ENCODE measurements at regions not wholly inside any gene's neighbourhood (a gene's known extent, or its start where the extent isn't known, plus 50 kb on each side); places are given as distances from the start of the nearest gene placed in this dataset.
"Not testable (repeated sequence)": the region's sequence is repeated elsewhere in the genome, so short reads cannot be mapped to it uniquely, and the experiment has no call there.

GRCh38 chr4:120636120-120636630, 286.4 kb downstream of the PRDM5 start:
- intact Hi-C loops (cut with micrococcal nuclease), result no loop called here

DNA sequence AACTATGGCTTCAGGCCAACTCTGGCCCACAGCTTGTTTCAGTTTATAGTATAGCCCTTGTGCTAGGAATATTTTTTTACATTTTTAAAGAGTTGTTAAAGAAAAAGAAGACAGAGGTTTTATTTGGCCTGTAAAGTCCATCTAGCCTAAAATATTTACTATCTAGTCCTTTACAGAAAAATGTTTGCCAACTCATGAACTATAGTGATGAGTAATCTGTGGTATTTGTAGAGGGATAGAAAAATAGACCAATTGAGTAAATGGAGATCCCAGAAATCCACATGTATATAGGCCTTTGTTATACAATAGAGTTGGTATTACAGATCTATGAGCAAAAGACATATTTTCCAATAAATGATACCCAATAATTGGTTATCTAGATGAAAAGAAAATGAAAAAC, 288.7 kb downstream of the PRDM5 start:
- intact Hi-C loops (cut with micrococcal nuclease), result no loop called here

DNA sequence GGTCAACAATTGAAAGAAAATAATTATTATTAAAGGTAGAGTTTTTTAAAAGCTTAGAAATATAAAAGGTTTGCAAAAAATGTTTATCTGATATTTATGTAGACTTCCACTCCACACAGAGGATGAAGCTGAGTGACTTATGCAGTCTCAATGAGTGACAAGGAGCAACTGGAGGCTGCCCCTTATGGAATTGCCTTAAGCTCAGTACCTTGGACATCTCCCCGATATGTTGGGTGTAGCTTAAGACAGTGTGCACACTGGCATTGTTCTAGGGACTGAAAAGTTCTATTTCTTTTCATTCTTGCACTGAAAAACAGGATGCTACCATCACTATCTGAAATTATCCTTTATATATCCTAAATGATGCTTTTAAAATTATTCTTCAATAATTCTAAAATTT, 292.1 kb downstream of the PRDM5 start:
- intact Hi-C loops (cut with micrococcal nuclease), result no loop called here

DNA sequence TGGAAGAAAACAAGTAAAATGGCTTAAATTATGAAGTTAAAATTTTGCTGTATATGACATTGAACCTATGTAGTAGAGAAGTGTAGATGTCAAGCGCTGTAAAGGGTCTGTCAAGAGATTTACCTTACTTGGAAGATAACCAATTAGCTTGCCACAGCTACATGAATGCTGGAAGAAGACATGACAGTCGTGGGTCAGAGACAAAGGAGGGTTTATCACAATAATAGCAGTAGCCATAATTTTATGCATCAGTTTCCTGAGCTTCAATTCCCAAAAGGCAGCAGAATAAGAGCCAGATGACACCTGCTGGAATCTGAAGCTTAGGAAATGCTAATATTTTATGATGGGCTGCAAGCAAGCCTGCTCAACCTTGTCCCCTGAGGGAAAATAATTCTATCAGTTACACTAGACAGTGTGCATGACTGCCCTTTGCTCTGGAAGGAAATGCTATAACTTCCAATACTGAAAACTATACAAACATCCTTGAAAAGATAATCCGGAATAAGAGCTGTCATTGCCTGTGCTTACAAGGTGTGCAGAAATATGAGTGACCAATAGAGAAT, 292.9 kb downstream of the PRDM5 start:
- intact Hi-C loops (cut with micrococcal nuclease), result no loop called here

GRCh38 chr4:120622601-120623000, 299.9 kb downstream of the PRDM5 start:
- intact Hi-C loops (cut with micrococcal nuclease), result no loop called here

DNA sequence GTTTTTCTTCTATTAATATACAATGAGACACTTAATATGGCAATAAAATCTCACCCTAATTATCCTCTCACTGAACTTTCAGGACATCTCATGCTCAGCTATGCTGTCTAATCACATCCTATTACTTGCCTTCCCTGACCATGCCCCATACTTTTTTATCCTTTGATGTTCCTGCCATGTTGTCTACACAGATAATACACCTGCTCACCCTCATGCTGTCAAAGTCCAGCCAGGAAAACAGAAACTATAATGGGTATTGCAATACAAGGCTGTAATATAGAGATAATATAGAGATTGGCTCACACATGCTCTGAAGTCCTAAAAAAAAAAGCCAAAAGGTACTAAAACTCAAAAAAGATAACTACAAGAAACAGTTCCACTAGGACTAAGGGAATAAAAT, 305.4 kb downstream of the PRDM5 start:
- intact Hi-C loops (cut with micrococcal nuclease), result no loop called here

DNA sequence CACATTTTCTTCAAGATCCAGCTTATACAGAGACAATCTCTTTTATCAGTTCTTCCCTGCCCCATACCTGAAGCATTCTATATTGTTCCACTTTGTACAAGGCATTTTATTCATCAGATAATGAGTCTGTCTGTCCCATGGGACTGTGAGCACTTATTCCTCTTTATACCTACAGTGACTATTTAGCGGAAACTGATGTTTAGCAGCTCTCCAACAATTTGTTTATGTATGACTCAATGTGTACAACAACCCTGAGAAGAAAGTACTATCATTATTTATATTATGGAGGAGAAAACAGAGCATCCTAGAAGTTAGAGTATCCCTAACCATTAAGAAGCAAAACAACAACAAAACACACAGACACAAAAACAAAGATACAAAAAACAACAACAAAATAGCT, 306.5 kb downstream of the PRDM5 start:
- intact Hi-C loops (cut with micrococcal nuclease), result no loop called here

- intact Hi-C loops (cut with micrococcal nuclease), result no loop called here
These were observed 308.7 kb downstream of the PRDM5 start for GRCh38 chr4:120613778-120614177.

GRCh38 chr4:120611092-120611491, 311.4 kb downstream of the PRDM5 start:
- intact Hi-C loops (cut with micrococcal nuclease), result no loop called here

DNA sequence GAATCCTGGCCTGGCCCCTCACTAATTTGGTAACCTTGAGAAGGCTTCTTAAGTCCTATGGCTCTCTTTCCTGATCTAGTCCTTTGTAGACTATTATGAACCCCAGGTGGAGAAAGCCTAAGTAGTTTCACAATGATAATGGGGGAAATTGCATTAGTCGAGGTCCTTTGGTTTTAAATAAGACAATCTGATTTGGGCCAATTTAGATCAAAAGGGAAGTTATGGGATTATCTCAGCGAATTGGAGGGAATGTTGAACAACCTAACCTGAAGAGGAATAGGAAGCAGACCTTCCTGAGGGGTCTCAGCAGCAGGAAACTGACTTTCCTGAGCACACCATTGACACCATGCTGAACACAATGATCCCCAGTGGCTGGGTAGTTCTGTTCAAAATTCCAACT, 331.5 kb downstream of the PRDM5 start:
- intact Hi-C loops (cut with micrococcal nuclease), result no loop called here

GRCh38 chr4:120589787-120590186, 332.7 kb downstream of the PRDM5 start:
- intact Hi-C loops (cut with micrococcal nuclease), result no loop called here

DNA sequence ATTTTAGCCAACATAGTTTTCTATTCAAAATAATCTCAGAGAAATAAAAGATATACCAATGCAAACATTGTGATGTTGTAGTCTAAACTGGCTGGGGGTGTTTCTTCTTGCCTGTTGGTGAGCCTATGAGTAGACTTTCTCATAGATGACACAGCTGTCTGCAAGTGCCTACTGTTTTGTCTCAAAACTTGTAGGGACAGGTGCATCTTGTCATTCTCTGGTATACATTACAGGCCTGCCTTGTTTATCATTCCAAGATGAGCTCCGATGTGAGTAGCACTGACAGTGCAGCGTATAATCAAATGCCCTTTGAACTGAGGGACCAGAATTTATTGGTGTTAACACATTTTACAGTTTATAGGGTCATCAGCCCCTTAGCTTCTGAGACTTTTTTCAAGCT, 353.8 kb downstream of the PRDM5 start:
- intact Hi-C loops (cut with micrococcal nuclease), result no loop called here

- intact Hi-C loops (cut with micrococcal nuclease), result no loop called here
These were observed 360.9 kb downstream of the PRDM5 start for GRCh38 chr4:120561648-120562047.

GRCh38 chr4:120557372-120557771, 365.2 kb downstream of the PRDM5 start:
- intact Hi-C loops (cut with micrococcal nuclease), result no loop called here

DNA sequence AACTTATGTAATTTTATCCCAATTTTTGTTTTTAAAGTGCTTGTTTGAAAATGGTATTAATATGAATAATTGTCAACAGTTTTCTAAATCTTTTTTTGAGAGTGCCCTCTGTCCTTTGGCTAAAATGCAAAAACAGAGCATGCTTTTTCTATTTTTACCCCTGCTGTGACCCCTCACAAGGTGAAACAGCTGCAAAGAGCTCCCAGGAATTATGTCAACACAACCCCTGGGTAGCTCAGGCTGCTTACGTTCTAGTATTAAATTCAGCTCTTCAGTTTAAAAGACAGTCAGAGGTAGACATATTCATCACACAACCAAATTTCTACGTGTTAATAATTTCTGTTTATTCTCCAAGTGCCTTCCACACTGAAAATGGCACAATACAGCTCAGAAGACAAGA, 367.5 kb downstream of the PRDM5 start:
- intact Hi-C loops (cut with micrococcal nuclease), result no loop called here

GRCh38 chr4:120554086-120554485, 368.4 kb downstream of the PRDM5 start:
- intact Hi-C loops (cut with micrococcal nuclease), result no loop called here

DNA sequence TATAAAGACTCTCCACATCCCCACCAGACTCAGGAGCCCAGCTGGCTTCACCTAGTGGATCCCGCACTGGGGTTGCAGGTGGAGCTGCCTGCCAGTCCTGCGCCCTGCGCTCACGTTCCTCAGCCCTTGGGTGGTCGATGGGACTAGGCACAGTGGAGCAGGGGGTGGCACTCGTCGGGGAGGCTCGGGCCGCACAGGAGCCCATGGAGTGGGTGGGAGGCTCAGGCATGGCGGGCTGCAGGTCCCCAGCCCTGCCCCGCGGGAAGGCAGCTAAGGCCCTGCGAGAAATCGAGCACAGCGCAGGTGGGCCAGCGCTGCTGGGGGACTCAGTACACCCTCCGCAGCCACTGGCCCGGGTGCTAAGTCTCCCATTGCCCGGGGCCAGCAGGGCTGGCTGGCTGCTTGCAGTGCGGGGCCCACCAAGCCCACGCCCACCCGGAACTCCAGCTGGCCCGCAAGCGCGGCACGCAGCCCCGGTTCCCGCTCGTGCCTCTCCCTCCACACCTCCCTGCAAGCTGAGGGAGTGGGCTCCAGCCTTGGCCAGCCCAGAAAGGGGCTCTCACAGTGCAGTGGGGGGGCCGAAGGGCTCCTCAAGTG, 371.8 kb downstream of the PRDM5 start:
- intact Hi-C loops (cut with micrococcal nuclease), result not testable (repeated sequence)

GRCh38 chr4:120549011-120549570, 373.4 kb downstream of the PRDM5 start:
- intact Hi-C loops (cut with micrococcal nuclease), result no loop called here

- intact Hi-C loops (cut with micrococcal nuclease), result no loop called here
These were observed 377.1 kb downstream of the PRDM5 start for GRCh38 chr4:120545391-120545790.

DNA sequence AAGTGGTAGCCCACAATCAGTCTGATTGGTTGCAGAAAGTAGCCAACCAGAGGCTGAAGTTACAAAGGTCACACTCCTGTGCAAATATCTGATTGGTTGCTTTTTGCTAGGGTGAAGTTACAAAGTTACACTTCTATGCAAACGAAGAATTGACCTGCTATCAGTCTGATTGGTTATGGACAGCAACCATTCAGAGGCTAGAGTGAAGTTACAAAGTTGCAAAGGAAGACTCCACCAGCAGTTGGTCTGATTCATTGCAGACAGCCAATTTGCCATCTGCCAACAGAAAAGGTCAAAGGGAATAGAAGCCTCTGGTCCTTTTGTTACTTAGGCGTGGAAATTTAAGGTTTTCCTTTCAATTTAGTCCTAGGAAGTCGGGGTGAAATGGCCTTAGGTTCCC, 377.7 kb downstream of the PRDM5 start:
- intact Hi-C loops (cut with micrococcal nuclease), result no loop called here

DNA sequence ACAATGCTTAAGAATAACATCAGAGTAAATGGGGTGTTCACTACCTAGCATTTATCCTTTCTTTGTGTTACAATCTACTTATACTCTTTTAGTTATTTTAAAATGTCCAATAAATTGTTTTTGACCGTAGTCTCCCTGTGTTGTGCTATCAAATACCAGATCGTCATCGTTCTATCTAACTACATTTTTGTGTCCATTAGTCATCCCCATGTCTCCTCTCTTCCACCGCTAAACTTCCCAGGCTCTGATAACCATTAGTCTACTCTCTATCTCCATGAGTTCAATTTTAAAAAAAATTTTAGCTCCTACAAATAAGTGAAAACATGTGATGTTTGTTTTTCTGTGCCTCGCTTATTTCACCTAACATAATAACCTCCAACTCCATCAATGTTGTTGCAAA, 381.9 kb downstream of the PRDM5 start:
- intact Hi-C loops (cut with micrococcal nuclease), result no loop called here

DNA sequence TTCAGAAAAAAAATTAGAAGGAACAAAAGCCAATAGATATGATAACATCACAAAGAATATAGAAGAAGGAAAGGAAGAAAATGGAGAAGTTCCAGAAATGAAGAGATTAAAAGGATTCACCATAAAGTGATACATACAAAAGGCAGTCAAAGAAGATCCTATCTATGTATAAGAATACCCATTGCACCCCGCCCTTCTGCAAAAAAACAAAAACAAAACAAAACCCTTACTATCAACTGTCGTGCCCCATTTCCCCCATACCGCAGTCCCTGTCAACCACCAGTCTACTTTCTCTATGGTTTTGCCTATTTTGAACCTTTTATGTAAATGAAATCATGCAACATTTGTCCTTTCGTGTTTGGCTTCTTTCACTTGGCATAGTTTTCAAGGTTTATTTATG, 385.6 kb downstream of the PRDM5 start:
- intact Hi-C loops (cut with micrococcal nuclease), result no loop called here

DNA sequence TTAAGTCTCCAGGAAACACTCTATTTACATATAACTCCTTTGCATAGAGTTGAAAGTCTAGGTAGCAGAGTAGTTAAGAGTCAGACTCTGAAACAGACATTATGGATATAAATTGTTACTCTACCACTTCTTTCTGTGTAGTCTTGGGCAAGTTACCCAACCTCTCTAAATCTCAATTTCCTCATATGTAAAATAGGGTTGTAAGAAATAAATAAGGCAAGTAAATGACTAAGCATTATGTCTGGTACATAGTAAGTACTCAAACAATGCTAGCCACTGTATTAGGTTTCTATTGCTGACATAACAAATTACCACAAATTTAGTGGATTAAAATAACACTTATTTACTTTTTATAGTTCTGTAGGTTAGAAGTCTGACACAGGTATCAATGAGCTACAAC, 394.1 kb downstream of the PRDM5 start:
- intact Hi-C loops (cut with micrococcal nuclease), result no loop called here

Measured in T-helper 1 cell treated with Interleukin-12 subunit alpha and Interleukin-12 subunit beta and Interleukin-4 antibody, amounts not matched to agents 30 ng/mL and 1 ng/mL, for 36 hours (primary cell).